Activated CD4-positive, alpha-beta T cell treated with anti-CD3 and anti-CD28 coated beads, Interleukin-2, amount 50 U/mL, for 24 hours (primary cell): ENCODE measurements at regions not wholly inside any gene's neighbourhood (a gene's known extent, or its start where the extent isn't known, plus 50 kb on each side); places are given as distances from the start of the nearest gene placed in this dataset.
"Not testable (repeated sequence)": the region's sequence is repeated elsewhere in the genome, so short reads cannot be mapped to it uniquely, and the experiment has no call there.

Source experiments
- DNase-seq, 2 donors: peaks; one replicate each; pipeline ENCODE4 v3.0.0-alpha.2; 2020; ENCODE audit warnings: low read depth in 1 of 2, low spot score in 1 of 2

DNA sequence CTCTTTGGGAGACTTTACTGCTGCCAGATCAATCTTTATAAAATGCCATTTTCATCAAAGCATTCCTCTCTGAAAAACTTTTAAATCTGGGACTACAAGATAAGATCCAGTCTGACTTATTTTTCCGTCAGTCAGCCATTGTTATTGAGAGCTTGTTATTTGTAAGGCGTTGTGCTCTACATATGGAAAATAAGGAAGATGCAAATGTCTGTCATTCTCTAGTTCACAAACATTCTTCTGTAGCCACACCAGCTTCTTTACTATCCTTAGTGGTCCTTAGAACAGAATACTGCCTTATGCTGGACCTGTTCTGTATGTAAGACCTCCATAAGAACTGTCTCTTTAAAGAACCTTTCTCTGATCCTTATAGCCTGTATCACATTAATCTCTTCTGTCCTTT lies 120.3 kb upstream of the NBPF19 start:
- DNase-seq, result not testable (repeated sequence)

DNA sequence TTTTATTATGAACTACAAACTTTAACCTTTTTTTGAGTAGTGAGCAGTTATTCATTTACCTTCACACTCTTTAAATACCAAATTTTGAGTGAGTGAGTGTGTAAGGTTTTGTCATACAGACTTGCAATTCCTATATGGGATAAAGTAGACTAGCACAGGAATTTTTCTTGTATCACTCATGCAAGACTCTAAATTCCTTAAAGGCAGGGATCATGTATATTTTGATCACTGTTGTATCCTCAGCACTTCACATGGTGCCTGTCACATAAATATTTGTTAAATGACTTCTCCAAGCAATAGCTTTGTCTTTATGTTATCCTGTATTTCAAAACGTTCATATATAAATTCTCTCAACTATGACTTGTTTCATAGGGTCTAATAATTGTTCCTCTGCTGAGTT lies 119.1 kb upstream of the NBPF19 start:
- not testable (repeated sequence) for DNase-seq

DNA sequence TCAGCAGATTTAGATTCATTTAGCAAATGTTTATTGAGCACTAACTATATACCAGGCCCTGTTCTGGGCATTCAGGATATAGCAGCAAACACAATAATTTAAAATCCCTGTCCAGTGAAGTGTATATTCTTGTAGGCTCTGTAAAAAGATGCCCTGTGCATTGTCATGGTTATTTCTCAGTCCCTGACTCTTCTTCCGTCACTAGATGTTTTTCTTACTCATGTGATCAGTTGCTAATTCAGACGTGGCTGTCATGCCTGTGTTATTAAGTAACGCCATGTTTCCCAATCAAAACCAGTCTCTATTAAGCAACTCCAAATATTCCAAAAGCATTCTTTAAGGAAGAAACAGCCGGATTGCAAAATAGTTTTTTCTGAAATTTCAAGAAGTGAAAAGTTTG lies 118.7 kb upstream of the NBPF19 start:
- not testable (repeated sequence) for DNase-seq

DNA sequence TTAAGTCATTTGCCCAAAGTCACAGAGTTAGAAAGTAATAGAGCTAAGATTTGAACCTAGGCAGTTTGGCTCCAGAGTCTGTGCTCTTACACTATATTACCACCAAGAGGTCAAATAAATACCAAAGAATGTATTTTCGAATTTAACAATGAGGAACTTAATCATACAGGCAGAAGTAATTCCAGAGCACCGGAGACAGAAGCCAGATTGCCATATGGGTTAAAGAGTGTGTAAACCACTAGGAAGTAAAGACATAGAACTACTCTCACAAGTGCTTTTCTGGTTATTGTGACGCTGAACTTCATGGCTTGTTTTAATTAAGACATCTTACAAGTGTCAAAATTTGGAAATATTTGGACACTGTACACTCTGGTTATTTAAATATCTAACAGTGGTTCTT lies 114.5 kb upstream of the NBPF19 start:
- not testable (repeated sequence) for DNase-seq

DNA sequence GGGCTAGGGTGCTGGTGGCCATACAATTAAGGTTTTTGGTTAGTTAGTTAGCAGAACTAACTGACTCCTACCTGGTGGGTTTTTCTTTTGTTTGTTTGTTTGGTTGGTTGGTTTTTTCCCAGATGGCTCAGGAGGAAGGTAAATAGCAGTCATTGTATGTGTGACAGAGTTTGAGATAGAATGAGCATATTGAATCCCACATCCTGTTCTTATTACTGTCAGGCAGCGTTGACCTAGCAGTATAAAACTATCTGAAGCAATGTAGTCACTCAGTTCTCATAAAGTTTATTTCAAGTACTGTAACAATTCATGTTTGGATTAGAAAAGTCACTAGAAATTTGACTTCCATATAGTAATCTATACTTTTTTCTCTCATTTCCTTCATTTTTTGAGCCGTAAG lies 113.5 kb upstream of the NBPF19 start:
- not testable (repeated sequence) for DNase-seq

DNA sequence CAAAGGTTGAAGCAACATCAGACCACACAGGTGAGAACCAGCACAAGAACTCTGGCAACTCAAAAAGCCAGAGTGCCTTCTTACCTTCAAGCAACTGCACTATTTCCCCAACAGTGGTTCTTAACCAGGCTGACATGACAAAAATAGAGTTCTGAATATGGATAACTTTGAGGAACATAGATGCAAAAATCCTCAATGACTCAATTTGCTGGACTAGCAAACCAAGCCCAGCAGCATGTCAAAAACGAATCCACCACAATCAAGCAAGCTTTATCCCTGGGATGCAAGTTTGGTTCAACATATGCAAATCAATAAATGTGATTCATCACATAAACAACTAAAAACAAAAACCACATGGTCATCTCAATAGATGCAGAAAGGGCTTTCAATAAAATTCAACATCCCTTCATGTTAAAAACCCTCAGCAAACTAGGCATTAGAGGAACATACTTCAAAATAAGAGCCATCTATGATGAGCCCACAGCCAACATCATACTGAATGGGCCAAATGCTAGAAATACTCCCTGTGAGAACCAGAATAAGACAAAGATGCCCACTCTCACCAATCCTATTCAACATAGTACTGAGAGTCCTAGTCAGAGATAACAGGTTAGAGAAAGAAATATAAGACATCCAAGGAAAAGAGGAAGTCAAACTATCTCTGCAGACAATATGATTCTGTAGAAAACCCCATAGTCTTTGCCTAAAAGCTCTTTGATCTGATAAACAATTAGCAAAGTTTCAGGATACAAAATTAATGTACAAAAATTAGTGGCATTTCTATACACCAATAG lies 110.5 kb upstream of the NBPF19 start:
- not testable (repeated sequence) for DNase-seq

DNA sequence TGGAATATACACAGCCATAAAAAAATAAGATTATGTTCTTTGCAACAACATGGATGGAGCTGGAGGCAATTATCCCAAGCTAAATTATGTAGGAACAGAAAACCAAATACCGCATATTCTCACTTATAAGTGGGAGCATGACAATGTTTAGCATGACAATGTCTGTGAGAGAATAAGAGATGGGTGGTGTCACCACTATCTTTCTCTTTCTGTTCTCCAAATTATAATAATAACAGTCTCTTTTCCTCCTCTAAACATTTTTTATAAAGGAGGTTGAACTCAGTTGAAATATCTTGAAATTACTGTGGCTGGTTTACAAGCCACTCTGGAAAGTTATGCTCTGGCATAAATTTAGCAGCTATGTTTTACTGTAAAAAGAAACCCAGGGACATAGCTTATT lies 108.4 kb upstream of the NBPF19 start:
- not testable (repeated sequence) for DNase-seq

DNA sequence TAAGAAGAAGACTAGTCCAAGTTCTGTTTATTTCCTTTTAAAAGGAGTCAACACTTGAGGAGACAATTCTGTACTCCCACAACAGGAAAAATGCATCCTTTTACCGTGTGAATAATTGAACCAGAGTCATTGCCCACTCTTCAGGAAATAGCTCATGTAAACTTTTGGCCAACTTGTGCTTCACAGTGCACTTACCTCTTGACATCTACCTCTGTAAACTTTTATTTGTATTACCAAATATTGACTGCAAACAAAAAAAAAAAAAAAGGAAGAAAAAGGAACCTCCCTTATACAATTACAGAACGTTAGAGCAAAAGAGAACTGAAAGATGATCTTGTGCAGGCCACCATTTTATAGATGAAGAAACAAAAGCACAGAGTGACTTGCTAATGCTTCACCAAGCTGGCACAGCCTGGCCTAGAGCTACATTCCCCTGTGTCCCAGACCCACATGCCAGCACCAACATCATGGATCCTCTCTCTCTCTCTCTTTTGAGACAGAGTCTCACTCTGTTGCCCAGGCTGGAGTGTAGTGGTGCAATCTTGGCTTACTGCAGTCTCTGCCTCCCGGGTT lies 107.3 kb upstream of the NBPF19 start:
- DNase-seq, result not testable (repeated sequence)

DNA sequence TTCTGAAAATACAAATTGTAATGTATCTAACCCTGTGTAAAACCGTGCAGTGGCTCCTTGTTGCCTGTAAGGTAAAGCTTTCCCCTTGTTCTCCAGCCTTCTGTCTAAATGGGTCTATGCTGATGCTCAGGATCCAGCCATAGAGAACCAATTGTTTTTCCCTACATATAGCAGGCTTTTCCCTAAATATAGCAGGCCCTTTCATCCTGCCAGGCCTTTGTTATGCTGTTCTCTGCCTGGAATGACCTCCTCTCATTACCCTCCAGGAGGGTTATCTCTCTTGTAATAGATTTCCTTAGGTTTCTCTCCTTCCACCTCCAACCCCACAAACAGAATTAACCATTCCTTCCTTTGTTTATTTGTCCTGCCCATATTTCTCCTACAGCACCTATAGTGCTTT lies 106.5 kb upstream of the NBPF19 start:
- DNase-seq, result not testable (repeated sequence)

DNA sequence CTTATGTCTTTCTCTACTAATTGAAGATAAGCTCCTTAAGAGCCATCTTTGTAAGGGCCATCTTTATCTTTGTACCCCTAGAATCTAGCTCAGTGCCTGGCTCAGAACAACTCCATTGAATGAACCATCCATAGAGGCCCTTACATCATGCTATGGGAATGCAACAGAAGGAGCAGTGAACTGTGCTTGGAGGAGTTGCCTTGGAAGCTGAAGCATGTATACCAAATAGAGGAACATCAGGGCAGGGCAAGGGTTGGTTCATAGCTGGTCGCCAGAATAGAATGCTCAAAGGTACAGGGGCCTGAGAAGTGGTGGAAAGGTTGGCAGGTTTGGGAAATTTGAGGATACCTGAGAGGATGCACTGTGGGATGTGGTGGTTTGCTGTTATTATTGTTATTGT lies 105.8 kb upstream of the NBPF19 start:
- not testable (repeated sequence) for DNase-seq

DNA sequence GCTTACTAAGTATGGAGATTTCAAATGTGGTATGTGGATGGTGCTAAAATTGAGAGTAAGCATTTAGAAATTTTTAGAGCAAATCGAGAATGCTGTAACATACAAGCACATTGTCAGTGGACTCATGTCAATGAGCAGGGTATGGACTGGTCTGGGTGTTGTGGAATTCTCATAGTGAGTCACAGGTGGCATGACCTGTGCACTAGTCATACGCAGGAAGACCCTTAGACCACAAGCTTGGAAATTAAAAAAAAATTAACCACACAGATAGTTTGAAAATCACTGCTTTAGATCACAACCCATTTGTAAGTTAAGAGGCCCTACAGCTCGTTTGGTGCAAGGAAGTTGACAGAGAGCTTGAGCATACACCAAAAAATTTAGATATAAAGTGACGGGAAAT lies 102.9 kb upstream of the NBPF19 start:
- not testable (repeated sequence) for DNase-seq

DNA sequence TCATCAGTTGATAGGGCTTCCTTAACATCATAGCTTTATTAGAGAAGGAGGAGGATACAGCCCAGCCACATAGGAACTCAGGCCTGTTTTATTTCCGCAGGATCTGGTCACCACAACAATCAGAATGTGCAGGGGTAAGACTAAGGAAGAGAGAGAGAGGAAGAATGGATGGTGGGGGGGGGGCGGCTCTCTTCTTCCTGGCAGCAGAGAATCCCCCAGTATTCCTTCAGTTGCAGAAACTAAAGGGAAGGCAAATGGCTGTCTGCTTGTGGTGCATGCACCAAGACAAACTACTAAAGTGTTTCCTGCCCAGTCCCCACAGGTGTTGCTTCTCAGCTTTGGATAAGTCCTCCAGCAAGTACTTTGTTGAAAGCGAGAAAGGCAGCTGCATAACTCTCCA lies 96.4 kb upstream of the NBPF19 start:
- DNase-seq, result not testable (repeated sequence)

DNA sequence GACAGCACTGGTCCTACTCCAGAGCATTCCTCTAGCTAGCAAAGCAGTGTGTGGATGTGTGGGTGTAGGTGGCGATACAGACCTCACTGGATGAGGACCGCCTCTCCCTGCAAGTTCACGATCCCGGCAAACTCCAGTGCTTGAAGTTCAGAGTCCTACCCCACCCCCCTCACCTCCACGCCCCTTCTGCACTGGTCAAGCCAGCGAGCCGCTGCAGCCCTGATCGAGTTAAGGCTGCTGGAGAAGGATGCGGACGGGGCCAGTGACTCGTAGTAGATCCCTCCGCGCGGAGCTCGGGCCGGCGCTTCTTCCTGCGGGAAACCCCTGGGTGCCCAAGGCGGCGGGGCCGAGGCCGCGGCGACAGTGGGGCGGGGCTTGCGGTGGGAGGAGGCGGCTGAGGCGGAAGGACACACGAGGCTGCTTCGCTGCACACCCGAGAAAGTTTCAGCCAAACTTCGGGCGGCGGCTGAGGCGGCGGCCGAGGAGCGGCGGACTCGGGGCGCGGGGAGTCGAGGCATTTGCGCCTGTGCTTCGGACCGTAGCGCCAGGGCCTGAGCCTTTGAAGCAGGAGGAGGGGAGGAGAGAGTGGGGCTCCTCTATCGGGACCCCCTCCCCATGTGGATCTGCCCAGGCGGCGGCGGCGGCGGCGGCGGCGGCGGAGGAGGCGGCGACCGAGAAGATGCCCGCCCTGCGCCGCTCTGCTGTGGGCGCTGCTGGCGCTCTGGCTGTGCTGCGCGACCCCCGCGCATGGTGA lies 84.5 kb upstream of the NBPF19 start:
- DNase-seq, result peak; percentile 36 to 57

DNA sequence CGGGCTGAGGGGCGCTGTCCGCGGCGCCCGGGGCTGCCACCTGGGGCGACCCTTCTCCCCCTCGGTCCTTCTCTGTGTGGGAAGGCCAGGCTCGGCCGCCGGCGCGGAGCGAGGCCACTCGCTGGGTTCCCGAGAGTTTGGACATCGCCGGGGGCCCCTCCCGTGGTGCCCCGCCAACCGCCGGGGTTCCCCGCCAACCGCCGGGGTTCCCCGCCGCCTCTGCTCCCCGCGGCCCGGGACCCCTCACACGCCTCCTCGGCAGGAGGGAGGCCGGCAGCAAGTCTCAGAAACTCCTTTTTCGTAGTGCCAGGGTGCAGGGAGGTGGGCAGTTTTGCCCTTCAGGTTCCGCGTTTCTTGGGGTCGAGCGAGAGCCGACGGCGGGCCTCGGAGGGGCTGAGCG lies 83.9 kb upstream of the NBPF19 start:
- DNase-seq, result not testable (repeated sequence)

DNA sequence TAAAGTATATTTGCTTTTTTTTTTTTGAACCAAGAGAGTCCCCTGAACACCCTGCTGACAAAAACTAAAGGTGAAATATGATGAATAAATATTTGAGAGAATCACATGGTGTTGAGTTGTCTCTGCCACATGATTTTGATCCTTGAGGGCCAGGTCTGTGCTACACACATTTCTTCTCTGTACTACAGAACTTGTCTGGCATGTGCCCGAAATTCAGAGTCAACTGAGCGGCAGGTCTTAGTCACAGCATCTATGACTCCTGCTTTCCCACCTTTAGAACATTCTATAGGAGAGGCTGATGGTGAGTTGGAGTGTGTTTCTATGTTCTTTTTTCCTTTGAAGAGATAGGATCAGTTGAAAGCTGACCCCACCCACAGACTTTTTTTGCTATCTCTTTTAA lies 79.0 kb upstream of the NBPF19 start:
- peak in 1 of 2 donors; percentile 33 for DNase-seq

DNA sequence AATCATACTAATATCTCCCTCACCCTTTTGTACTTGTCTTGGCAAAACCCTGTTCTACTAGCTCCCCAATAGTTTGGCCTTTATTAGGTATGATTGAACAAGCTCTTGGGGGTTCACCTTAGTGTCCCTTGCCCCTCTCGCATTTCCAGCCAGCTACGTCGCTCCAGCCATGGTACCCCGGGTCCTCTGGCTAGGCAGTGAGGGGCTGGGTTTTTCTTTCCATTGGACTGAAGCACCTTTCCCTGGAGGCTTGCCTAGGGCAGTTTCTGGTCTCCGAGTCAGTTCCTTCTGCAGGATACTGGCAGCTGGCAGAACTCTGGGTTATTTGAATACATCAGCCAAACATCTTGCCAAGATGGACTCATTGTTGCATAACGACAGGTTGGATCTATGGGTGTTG lies 76.3 kb upstream of the NBPF19 start:
- not testable (repeated sequence) for DNase-seq

DNA sequence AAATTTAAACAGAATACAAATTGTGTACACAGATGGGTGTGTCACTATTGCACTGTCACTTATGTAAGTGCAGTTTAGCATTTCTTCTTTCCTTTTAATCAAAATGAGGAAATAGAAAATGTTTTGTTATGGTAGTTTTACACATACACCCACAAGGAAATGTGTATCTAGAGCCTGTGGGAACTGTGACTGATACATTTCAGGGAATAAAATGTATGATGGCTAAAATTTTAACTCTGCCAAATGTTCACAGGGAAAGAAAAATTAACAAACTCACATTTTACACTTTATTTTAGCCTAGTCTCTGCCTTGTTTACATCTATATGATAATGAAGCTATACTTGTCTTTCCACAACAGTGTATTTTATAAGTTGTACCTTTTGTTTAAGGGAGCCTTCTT lies 66.4 kb upstream of the NBPF19 start:
- DNase-seq, result not testable (repeated sequence)

DNA sequence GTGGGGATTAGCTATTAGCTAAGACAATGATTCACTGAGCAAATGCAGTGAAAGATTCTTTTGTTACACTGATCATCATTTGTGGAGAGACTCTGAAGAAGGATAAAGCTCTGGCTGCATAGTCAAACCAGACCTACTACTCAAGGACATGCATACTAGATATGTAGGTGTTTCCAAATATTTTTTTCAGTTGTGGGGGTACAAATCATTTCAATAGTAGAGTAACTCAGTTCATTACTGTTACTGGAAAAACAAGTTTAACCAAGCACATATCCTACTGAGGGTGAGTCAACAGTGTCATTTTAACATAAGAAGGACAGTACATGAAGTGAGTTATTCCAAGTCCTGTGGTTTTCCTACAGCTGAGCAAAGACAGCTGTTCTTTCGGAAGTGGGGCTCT lies 59.5 kb upstream of the NBPF19 start:
- not testable (repeated sequence) for DNase-seq

DNA sequence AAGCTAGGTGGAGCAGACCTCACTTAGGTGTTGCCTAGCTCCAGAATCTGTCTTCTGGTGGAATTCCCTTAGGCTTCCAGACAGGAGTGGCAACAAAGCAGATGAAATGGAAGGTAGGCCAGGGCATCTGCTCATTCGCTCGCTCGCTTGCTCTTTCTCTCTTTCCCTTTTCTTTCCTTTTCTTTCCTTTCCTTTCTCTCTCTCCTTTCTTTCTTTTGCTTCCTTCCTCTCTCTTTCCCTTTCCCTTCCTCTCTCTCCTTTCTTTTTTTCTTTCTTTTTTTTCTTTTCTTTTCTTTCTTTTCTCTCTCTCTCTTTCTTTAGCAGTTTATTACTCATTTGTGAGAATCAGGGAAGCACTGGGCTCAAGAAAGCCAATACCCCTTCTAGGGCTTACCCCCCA lies 56.1 kb upstream of the NBPF19 start:
- DNase-seq, result not testable (repeated sequence)

DNA sequence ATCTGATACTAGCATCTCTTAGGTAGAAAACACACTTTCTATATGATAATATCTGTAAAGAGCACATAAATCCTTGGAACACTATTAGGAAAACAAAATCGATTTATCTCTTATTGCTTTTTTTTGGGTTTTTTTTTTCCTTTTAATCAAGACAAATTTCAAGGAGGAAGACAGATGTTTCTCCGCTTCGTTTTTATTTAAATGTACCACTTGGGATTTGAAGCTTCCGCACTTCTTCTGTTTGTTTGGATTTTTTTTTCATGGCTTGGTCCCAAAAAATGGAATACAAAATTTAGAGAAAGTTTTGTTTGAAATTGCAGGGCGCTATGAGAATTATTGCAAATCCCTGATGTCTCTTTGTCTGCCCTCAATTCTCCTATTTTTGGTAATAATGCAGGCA lies 51.7 kb upstream of the NBPF19 start:
- DNase-seq, result not testable (repeated sequence)
